ENCODE measurements at regions not wholly inside any gene's neighbourhood (a gene's known extent, or its start where the extent isn't known, plus 50 kb on each side); places are given as distances from the start of the nearest gene placed in this dataset.

DNA sequence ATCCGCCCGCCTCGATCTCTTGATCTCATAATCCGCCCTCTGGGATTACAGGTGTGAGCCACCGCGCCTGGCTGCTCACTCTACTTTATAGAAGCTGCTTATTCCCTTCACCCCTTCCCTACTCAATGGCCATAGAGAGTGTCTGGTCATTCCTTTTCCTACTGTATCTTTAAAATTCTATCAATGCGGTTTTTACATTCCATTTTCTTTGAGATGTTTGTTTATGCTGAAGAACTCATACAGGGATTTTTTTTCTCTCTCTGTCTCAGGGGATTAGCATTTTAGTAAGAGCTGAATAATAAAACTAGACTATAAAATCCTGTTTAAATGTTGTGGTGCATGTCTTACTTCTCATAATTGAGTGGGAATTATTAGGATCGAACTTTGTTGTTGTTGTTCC lies 218.6 kb upstream of the FOXN3 start:
- Mint-ChIP-seq H3K9me3 (ENCODE audit: low read depth) (peaks cover 11% of the 10 kb centered on the region), H3K4me1 (ENCODE audit: low read depth) (peaks cover 1% of the 10 kb centered on the region), H3K4me3 (ENCODE audit: low read depth) (no peak overlapping the region), H3K27ac (no peak overlapping the region), H3K27me3 (peaks cover 3% of the 10 kb centered on the region), H3K36me3 (ENCODE audit: insufficient read depth) (no peaks in the 10 kb centered on the region)
- DNase-seq (ENCODE audit: low spot score, unreplicated experiment) = no peak
- TF ChIP-seq, protein P1, sequence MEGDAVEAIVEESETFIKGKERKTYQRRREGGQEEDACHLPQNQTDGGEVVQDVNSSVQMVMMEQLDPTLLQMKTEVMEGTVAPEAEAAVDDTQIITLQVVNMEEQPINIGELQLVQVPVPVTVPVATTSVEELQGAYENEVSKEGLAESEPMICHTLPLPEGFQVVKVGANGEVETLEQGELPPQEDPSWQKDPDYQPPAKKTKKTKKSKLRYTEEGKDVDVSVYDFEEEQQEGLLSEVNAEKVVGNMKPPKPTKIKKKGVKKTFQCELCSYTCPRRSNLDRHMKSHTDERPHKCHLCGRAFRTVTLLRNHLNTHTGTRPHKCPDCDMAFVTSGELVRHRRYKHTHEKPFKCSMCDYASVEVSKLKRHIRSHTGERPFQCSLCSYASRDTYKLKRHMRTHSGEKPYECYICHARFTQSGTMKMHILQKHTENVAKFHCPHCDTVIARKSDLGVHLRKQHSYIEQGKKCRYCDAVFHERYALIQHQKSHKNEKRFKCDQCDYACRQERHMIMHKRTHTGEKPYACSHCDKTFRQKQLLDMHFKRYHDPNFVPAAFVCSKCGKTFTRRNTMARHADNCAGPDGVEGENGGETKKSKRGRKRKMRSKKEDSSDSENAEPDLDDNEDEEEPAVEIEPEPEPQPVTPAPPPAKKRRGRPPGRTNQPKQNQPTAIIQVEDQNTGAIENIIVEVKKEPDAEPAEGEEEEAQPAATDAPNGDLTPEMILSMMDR (IDR thresholded peaks at IDR 0.05; ENCODE audit: unreplicated experiment) = no peak

DNA sequence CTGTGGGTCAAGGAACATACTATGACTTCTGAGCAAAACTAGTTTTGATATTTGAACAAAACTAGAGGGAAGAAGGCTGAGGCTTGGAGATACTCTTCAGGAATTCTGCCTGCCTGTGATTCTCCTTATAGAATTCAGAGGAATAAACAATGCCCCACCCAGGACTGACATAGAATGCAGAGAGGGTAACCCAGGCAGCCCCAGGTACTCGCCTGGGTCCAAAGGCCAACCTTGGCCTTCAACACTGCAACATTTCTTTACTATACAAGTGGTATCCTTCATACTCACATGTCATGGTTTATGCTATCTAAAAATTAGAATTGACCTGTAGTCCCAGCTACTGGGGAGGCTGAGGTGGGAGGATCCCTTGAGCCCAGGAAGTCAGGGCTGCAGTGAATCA lies 217.0 kb upstream of the FOXN3 start:
- H3K9me3 Mint-ChIP-seq (ENCODE audit: low read depth) = peaks cover 5% of the 10 kb centered on the region
- no peaks in the 10 kb centered on the region for H3K4me1 Mint-ChIP-seq (ENCODE audit: low read depth)
- peaks cover 11% of the 10 kb centered on the region for H3K27me3 Mint-ChIP-seq
- H3K4me3 Mint-ChIP-seq (ENCODE audit: low read depth) = no peak overlapping the region
- H3K27ac Mint-ChIP-seq = no peak overlapping the region
- TF ChIP-seq, protein P1 (IDR thresholded peaks at IDR 0.05; ENCODE audit: unreplicated experiment) = no peak
- DNase-seq (ENCODE audit: low spot score, unreplicated experiment) = no peak
- no peaks in the 10 kb centered on the region for H3K36me3 Mint-ChIP-seq (ENCODE audit: insufficient read depth)

GRCh38 chr14:89630101-89630829 lies 213.2 kb upstream of the FOXN3 start:
- Mint-ChIP-seq H3K9me3 (ENCODE audit: low read depth) (no peaks in the 10 kb centered on the region), H3K36me3 (ENCODE audit: insufficient read depth) (peaks cover 1% of the 10 kb centered on the region), H3K4me3 (ENCODE audit: low read depth) (no peak overlapping the region), H3K27me3 (peaks cover 27% of the 10 kb centered on the region), H3K27ac (no peak overlapping the region), H3K4me1 (ENCODE audit: low read depth) (no peaks in the 10 kb centered on the region)
- no peak for DNase-seq (ENCODE audit: low spot score, unreplicated experiment)
- TF ChIP-seq, protein P1 (IDR thresholded peaks at IDR 0.05; ENCODE audit: unreplicated experiment) = no peak

DNA sequence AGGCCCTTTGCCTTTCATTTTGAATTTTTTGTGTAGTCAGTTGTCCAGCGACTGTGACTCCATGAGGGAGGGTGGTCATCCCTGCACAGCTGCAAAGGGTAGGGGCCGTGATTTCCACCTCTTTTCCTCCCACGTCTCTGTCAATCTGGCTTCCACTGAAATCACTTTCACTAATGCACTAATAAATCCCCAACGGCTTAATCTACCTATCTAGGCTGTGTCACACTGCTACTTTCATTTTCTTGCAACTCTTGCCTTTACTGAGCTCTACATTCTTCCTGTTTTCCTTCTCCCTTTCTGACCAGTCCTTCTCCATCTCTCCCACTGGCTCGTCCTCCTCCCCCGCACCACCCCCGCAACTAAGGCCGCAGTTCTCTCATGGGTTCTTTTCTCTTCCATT lies 212.3 kb upstream of the FOXN3 start:
- no peaks in the 10 kb centered on the region for H3K9me3 Mint-ChIP-seq (ENCODE audit: low read depth)
- peaks cover 1% of the 10 kb centered on the region for H3K36me3 Mint-ChIP-seq (ENCODE audit: insufficient read depth)
- H3K27me3 Mint-ChIP-seq = peaks cover 31% of the 10 kb centered on the region
- no peak overlapping the region for H3K4me3 Mint-ChIP-seq (ENCODE audit: low read depth)
- TF ChIP-seq, protein P1 (IDR thresholded peaks at IDR 0.05; ENCODE audit: unreplicated experiment) = no peak
- no peak for DNase-seq (ENCODE audit: low spot score, unreplicated experiment)
- H3K4me1 Mint-ChIP-seq (ENCODE audit: low read depth) = no peaks in the 10 kb centered on the region
- no peak overlapping the region for H3K27ac Mint-ChIP-seq

DNA sequence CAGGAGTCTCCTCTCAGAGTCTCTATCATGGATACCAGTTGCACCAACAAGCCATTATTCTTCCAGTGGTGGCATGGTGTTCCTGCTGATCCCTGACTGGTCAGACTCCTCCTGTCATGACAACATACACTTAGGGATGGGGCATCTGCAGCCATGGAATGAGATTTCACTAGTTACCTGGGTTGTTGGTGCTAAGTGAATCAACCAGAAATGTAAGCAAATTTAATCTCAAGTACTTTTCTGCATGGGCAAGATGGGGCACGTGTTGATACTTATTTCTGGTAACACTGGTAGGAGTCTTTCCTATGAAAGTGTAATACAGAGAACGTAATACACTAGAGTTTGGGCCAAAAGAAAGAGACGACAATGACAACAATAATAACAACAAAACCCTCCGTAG lies 211.5 kb upstream of the FOXN3 start:
- H3K27me3 Mint-ChIP-seq = peaks cover 31% of the 10 kb centered on the region
- TF ChIP-seq, protein P1 (IDR thresholded peaks at IDR 0.05; ENCODE audit: unreplicated experiment) = no peak
- H3K27ac Mint-ChIP-seq = no peak overlapping the region
- no peak overlapping the region for H3K4me3 Mint-ChIP-seq (ENCODE audit: low read depth)
- H3K9me3 Mint-ChIP-seq (ENCODE audit: low read depth) = no peaks in the 10 kb centered on the region
- H3K4me1 Mint-ChIP-seq (ENCODE audit: low read depth) = no peaks in the 10 kb centered on the region
- H3K36me3 Mint-ChIP-seq (ENCODE audit: insufficient read depth) = peaks cover 1% of the 10 kb centered on the region
- DNase-seq (ENCODE audit: low spot score, unreplicated experiment) = no peak
